Adrenal gland (tissue), 9 donors: ENCODE measurements at regions not wholly inside any gene's neighbourhood (a gene's known extent, or its start where the extent isn't known, plus 50 kb on each side); places are given as distances from the start of the nearest gene placed in this dataset.
A peak's percentile ranks its signal among the peaks of the same experiment; 100 is the strongest.

Experiments used
- DNase-seq, 7 donors: peaks; one replicate each; pipeline ENCODE4 v3.0.0-alpha.2; 2019 to 2020
- H3K27ac ChIP-seq, 5 donors: fragments of 200-600 bp; sonication (generic) in 4 of 5; 1 replicate in 3 of 5; 2 replicates in 2 of 5; pipeline versions ENCODE4 v1.5.1 to v1.8.0; 2016 to 2020; ENCODE audit warnings: mild to moderate bottlenecking in 1 of 5
- H3K27me3 ChIP-seq: fragments of 200-600 bp; 2 replicates; pipeline ENCODE4 v1.8.0; 2021
- H3K36me3 ChIP-seq, 2 donors: fragments of 200-600 bp; replicated peaks in 1 of 2; 1 replicate in 1 of 2; 2 replicates in 1 of 2; pipeline versions ENCODE4 v1.5.1 to v1.8.0; 2018 to 2022
- H3K4me1 ChIP-seq, 2 donors: fragments of 200-600 bp; replicated peaks in 1 of 2; 1 replicate in 1 of 2; 2 replicates in 1 of 2; pipeline versions ENCODE4 v1.5.1 to v1.8.0; 2018 to 2021
- H3K4me3 ChIP-seq, 4 donors: fragments of 200-600 bp; sonication (generic) in 3 of 4; one replicate each; pipeline ENCODE4 v1.5.1; 2016 to 2018
- H3K9me3 ChIP-seq, 3 donors: fragments of 200-600 bp; sonication (generic) in 1 of 3; replicated peaks in 1 of 3; 1 replicate in 2 of 3; 2 replicates in 1 of 3; pipeline versions ENCODE4 v1.5.1 to v1.8.0; 2016 to 2021
- CTCF ChIP-seq, 6 experiments: fragments of 450-650 bp in 4 of 6; fragments of 200-600 bp in 2 of 6; sonication (generic) in 1 of 6; IDR thresholded peaks; 1 replicate in 5 of 6; 2 replicates in 1 of 6; pipeline versions ENCODE4 v1.5.1 to v1.8.0; 2016 to 2021; ENCODE audit warnings: antibody characterized with exemption in 6 of 6, mild to moderate bottlenecking in 2 of 6, moderate library complexity in 1 of 6
- POLR2A ChIP-seq, 2 donors: fragments of 450-650 bp; IDR thresholded peaks; one replicate each; pipeline ENCODE4 v1.6.1; 2017; ENCODE audit warnings: antibody characterized with exemption in 2 of 2, mild to moderate bottlenecking in 2 of 2, moderate library complexity in 1 of 2
- WGBS, 4 donors: extraction: QIAGEN DNeasy Blood & Tissue Kit in 2 of 4; methylation state at CpG; one replicate each; pipeline versions ENCODE4 v1.1.5 to v1.1.7; 2013 to 2017; 5-methylcytosine and 5-hydroxymethylcytosine counted together
- intact Hi-C, 2 donors: fragments of 100-400 bp; cut with DNase I; formaldehyde crosslinking; loops; one replicate each; pipeline versions ENCODE4 v1.14.1 to v1.15.0; 2022 to 2023
- donor health status: healthy with polysubstance abuse.
- donor health status: Bipolar disorder and iron deficiency.
- donor health status: DM: yes; HTN: yes; CAD: no.
- donor health status: DM: no; HTN: no; CAD: no.
- donor health status: DM: no; HTN: no; CAD: no.

- intact Hi-C loops: no loop called here
- no peak overlapping the region for H3K4me3 ChIP-seq
- 60 to 76% (median 63%) methylated on average over 2 of the region's 2 CpGs for WGBS, 4 donors
- H3K4me1 ChIP-seq: no peaks in the 10 kb centered on the region
- no peak for DNase-seq
- H3K9me3 ChIP-seq: no peaks in the 10 kb centered on the region
- H3K27ac ChIP-seq: no peak overlapping the region
- TF ChIP-seq CTCF (IDR thresholded peaks at IDR 0.05): no peak
- H3K36me3 ChIP-seq: no peaks in the 10 kb centered on the region
- H3K27me3 ChIP-seq: no peaks in the 10 kb centered on the region
Observed at GRCh38 chrX:131801911-131802310, 221.2 kb upstream of the STK26 start.

DNA sequence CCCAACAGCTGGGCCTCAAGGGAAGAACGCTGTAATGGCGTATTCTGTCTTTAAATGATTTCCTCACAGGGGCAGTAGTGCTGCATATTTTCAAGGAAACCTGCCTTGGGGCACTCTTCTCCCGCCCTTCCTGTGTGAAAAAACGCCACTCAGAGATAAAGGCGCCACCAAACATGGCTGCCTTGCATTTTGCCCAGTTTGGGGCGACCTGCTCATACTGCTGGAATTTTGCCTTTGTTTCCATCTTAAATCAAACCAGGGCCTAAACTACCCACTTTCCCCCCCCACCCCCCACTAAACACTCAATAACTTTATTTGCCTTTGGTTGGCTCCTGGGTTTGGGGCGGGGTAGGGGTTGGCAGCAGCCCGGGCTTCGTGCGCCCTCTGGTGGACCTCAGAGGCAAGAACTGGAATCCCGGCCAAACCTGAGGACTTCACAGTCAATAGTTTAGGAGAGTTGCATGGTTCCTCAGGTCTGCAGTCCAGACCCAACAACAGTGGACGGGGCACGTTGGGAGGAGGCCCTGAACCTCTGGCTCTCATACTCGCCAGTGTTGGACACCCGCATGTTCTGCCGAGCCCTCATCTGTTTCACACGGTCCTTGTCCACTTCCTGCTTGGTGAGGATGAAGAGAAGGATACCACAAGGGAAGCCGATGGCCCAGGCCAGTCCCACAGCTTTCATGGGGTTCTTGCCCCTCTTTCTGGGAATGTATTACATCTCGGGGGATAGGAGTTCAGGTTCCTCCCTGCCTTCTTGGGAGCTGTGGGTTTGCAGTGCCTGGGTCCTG, 220.1 kb upstream of the STK26 start:
- no peak overlapping the region for H3K27ac ChIP-seq
- intact Hi-C loops: no loop called here
- H3K36me3 ChIP-seq: no peaks in the 10 kb centered on the region
- no peaks in the 10 kb centered on the region for H3K4me1 ChIP-seq
- no peaks in the 10 kb centered on the region for H3K27me3 ChIP-seq
- 44 to 91% (median 68%) methylated on average over 4 to 19 of the region's 19 CpGs for WGBS, 4 donors
- TF ChIP-seq POLR2A (IDR thresholded peaks at IDR 0.05) (no peak), CTCF (IDR thresholded peaks at IDR 0.05) (peak in 4 of 6 experiments; percentile 50 to 67 (median 58))
- peak overlapping the region in 2 of 4 donors; percentile 21 to 57 for H3K4me3 ChIP-seq
- DNase-seq: peak in 6 of 7 donors; percentile 2 to 85 (median 76)
- H3K9me3 ChIP-seq: no peaks in the 10 kb centered on the region

- WGBS, 4 donors: 42 to 73% (median 56%) methylated on average over 9 to 11 of the region's 11 CpGs
- Histone ChIP-seq H3K27ac (peak overlapping the region in 4 of 5 donors; percentile 7 to 72 (median 52)), H3K4me3 (peak overlapping the region in 2 of 4 donors; percentile 11 to 46), H3K9me3 (no peaks in the 10 kb centered on the region), H3K4me1 (peaks cover 0 to 6% of the 10 kb centered on the region in 2 donors), H3K27me3 (no peaks in the 10 kb centered on the region), H3K36me3 (no peaks in the 10 kb centered on the region)
- peak; percentile 19 to 86 (median 80) for DNase-seq
- TF ChIP-seq POLR2A (IDR thresholded peaks at IDR 0.05) (no peak), CTCF (IDR thresholded peaks at IDR 0.05) (peak in 4 of 6 experiments; percentile 11 to 81 (median 40))
- intact Hi-C loops: no loop called here
Observed at GRCh38 chrX:131812847-131813825, 210.0 kb upstream of the STK26 start.

DNA sequence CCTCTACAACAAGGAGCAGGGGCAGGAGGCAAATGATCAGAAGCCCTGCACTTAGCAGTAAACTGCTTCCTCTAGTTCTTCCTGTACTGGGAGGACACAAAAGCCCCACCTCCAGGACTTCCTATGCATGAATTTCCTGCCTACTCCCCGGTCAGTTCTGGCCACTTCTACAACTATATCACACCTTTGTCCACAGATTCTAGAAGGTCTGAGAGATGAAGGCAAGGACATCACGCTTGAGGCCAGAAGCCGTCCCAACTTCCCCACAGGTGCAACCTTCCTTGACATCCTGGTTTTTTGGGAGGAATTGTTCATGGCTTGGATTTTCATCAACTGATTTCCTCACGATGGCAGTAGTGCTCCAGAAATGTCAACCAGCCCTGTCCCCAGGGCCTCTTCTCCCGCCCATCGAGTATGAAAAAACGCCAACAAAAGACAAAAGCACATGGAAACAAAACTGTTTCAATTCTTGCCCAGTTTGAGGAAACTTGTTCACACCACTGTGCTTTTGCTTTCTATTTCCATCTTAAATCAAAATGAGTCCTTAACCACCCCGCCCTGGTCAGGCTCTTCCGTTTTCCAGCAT, 206.5 kb upstream of the STK26 start:
- 31 to 67% (median 52%) methylated on average over 9 of the region's 9 CpGs for WGBS, 4 donors
- Histone ChIP-seq H3K9me3 (no peaks in the 10 kb centered on the region), H3K27me3 (no peaks in the 10 kb centered on the region), H3K4me1 (peaks cover 0 to 6% of the 10 kb centered on the region in 2 donors), H3K4me3 (peak overlapping the region in 2 of 4 donors; percentile 18 to 57), H3K27ac (peak overlapping the region in 2 of 5 donors; percentile 24 to 31), H3K36me3 (no peaks in the 10 kb centered on the region)
- DNase-seq: peak in 6 of 7 donors; percentile 30 to 94 (median 91)
- peak; percentile 10 to 84 (median 44) for TF ChIP-seq CTCF (IDR thresholded peaks at IDR 0.05)
- no peak for TF ChIP-seq POLR2A (IDR thresholded peaks at IDR 0.05)
- intact Hi-C loops: no loop called here
